Stimulated activated CD8-positive, alpha-beta memory T cell treated with anti-CD3 and anti-CD28 coated beads, Interleukin-7, amount 100 ng/mL, for 4 hours (primary cell): ENCODE measurements at regions not wholly inside any gene's neighbourhood (a gene's known extent, or its start where the extent isn't known, plus 50 kb on each side); places are given as distances from the start of the nearest gene placed in this dataset.

Experiments
- DNase-seq, 2 donors: peaks; one replicate each; pipeline ENCODE4 v3.0.0-alpha.2; 2020; ENCODE audit warnings: low read depth in 2 of 2

GRCh38 chr1:10848109-10848684 is 51.8 kb upstream of the CASZ1 start:
- DNase-seq: no peak

- no peak for DNase-seq
These were observed 53.6 kb upstream of the CASZ1 start for GRCh38 chr1:10850026-10850425.

- DNase-seq: no peak
These were observed 54.9 kb upstream of the CASZ1 start for GRCh38 chr1:10851024-10852013.

- no peak for DNase-seq
These were observed 55.6 kb upstream of the CASZ1 start for GRCh38 chr1:10852018-10852417.

GRCh38 chr1:10852486-10852885 is 56.0 kb upstream of the CASZ1 start:
- DNase-seq: no peak

DNA sequence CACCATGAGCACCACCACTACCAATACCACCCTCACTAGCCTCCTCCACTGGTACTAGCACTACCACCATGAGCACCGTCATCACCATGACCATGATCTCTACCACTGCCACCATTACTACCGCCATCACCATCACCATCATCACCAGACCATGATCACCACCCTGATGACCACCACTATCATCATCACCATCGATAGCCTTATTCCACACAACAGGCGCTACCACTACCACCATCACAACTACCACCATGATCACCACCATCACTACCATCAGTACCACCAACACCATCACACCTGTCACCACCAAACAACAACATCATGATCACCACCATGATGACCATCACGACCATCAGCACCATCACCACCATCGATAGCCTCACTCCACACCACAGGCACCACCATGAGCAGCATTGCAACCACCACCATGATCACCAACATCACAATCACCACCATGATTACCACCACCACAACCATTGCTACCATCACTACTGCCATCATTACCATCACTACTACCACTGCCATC is 56.6 kb upstream of the CASZ1 start:
- DNase-seq: no peak

DNA sequence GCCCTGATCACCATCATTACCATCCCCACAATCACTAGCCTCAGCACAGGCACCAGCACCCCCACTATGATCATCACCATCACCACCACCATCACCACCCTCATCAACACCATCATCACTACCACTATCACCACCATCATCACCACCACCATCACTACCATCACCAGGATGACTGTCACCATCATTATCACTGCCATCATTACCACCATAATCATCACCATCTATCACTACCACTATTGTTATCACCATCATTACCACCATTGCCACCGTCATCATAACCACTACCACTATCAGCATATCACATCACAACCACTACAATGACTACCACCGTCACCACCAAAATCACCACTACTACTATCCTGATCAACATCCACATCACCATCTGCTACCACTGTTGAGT is 57.3 kb upstream of the CASZ1 start:
- DNase-seq: no peak

DNA sequence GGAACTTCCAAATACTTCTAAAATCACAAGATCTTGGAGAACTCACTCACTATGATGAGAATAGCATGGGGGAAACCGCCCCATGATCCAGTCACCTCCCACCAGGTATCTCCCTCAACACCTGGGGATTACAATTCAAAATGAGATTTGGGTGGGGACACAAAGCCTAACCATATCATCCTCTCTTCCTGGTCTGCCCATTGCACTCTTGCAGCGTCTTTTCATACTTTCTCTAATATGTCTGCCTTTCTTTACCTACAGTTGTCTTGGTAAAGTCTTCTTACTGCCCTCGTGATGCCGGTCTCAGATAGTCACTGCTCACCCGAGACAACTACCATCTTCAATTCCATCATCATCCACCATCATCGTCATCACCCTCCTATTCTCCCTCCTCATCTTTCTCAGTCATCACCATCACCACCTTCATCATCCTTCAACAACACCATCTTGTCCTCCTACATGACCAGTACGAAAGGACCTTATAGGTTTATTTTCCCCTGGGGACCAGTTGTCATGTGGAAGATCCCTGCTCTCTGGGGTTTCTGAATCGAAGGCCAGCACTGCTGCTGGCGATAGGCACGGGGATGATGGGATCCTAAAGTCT is 58.5 kb upstream of the CASZ1 start:
- DNase-seq: no peak

DNA sequence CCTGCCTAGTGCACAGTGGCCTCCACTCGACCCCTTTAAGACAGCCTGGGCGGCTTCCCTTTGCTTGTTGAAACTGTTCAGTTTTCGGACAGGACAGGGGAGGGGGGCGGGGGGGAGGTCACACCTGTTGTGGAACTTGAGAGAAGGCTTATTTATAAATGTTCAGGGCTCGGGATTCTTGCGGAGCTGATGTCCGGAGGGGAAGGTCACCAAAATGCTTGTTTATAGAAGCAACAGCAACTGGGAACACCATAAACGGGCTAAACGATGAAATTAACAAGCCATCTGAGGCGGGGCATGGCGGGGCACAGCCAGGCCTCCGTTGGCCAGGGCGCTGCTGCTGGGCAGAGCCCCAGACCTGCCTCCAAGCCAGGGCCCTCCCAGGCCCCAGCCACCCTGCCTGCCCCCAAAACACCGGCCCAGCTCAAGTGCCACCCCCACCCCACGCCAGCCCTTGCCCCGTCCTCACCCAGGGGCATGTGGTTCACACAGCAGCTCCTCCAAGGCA is 59.8 kb upstream of the CASZ1 start:
- no peak for DNase-seq

DNA sequence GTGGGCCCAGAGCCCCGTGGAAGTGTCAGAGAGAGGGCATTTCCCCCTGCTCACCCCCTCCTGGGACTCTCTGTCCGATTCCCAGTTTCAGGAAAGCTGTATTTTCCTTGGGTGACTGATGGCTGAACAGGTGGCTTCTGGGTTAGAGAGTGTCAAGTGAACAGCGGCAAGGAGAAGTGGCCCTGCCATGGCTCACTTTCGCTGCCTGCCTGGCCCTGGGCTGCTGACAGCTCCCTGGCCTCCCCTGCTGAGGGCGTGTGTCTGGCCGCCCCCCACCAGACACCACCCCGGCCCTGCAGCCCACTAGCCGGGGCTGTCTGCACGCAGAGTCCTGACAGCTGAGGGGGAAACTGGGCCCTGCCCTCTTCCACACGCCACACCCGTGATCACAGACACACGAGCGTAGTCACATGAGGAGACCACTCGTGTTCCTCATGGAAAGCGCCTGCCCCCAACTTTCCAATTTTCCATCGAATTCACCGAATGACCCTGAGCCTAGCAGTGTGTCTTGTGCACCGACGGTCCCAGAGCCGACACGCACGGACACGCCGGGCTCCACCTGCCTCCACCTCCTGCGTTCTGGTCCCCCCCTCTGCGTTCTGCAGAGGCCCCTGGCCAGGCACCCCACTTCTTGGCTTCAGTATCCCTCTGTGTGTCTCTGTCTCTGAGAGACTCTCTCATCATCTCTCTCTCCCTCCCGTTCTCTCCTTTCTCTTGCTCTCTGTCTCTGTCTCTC is 60.6 kb upstream of the CASZ1 start:
- no peak for DNase-seq

DNA sequence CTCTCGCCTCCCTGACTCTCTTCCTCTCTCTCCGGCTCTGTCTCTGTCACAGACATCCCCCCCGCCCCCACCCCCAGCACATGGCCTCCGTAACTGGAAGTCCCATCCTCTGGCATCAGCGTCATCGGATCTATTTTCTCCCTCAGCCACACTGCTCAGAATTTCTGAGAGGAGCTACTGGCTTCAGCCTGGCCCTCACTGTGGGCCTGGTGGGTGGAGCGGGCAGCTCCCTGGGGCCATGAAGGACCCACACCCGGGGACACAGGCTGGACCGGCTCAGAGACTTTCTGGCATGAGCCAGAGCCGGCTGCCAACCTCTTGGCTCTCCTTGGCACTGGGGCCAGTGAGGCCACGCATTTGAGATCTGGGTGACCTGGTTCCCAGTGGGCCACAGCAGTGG is 61.2 kb upstream of the CASZ1 start:
- no peak for DNase-seq

- DNase-seq: no peak
These were observed 63.8 kb upstream of the CASZ1 start for GRCh38 chr1:10860218-10860617.

DNA sequence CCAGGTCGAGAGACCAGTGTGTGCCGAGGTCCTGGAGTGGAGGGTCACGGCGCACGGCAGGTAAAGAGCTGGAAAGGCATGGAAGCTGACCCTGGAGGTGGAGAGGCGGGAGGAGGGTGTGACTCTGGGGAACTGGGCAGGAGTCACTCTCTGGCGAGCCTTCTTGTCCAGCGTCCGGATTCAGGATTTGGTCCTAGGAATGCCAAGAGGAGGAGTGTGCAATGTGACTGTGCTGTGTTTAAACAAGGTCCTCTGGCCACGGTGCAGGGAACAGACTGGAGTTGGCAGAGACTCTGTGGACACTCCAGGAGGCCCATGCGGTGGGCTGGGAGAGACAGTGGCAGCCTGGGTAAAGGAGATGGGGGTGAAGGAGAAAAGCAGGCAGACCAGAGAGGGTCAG is 64.2 kb upstream of the CASZ1 start:
- no peak for DNase-seq

- no peak for DNase-seq
These were observed 65.4 kb upstream of the CASZ1 start for GRCh38 chr1:10861822-10862221.

DNA sequence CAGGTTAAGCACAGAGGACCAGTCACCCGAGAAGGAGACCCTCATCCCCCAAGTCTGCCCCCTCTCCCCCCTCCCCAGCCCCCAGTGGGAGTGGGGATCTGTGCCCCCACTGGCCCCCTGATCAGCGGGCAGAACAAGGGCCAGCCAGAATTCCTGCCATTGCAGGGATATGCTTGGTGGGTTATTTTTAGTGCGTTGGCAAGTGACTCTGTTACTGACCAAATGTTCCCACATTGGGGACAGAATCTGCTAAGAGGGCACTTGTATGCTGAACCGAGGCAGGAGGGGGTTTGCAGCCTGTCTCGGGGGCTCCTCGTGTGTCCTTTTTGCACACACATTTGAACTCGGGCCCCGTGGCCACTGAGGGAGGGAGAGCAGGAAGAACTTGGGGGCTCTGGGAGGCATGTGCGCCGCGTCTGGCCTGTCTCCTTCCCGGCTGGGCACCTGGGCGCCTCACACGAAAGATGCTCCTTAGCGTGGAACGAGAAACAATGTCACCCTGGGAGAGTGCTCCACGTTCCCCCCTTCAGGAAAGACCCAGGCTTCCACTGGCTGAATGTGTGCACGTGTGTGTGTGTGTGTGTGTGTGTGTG is 66.4 kb upstream of the CASZ1 start:
- DNase-seq: no peak

- no peak for DNase-seq
These were observed 67.4 kb upstream of the CASZ1 start for GRCh38 chr1:10863886-10864285.

DNA sequence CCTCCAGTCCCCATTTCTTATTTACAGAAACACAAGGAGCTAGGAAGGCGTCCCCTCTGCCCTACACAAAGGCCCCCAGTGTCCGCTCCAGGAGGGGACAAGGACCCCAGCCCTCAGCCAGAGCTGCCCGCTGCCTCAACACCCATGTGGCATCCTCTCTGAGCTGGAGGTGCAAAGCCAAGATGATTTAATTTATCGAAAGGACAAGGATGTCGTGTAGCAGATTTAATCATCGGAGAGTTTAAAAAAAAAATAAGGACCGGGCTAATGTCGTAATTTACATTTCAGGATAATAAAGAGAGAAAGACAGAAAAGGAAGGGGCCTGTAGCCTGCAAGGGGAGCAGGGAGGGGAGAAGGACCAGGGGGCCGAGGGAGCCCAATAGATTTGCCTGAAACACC is 68.3 kb upstream of the CASZ1 start:
- no peak for DNase-seq

GRCh38 chr1:10865518-10866320 is 69.3 kb upstream of the CASZ1 start:
- no peak for DNase-seq

- DNase-seq: peak; percentile 12 to 30
These were observed 70.1 kb upstream of the CASZ1 start for GRCh38 chr1:10866321-10867093.
